HG03060 (cell line): ENCODE measurements at regions not wholly inside any gene's neighbourhood (a gene's known extent, or its start where the extent isn't known, plus 50 kb on each side); places are given as distances from the start of the nearest gene placed in this dataset.
"Not testable (repeated sequence)": the region's sequence is repeated elsewhere in the genome, so short reads cannot be mapped to it uniquely, and the experiment has no call there.

Experiments
- ATAC-seq: cut with Tn5 transposase; IDR thresholded peaks from one replicate; pipeline ENCODE4 v1.9.1; 2021; ENCODE audit warnings: low read depth, moderate number of reproducible peaks; ENCODE audit not compliant: unreplicated experiment

DNA sequence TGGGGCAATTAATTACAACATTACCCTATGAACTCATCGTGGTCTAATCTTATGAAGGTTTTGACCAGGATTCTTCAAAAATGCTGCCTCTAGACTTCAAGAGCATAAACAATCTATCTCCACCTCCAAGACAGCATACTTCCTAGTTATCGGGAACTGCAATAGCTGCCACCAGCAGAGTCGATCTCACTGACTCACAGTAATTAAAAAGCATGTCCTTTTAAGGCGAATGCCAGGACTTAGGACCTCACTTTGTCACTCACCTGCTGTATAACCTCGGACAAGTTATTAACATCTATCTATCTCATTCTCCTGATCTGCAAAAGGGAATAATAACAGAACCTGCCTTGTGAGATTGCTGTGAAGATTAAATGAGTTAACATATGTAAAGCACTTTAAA lies 666.0 kb upstream of the COBL start:
- no peak for ATAC-seq

DNA sequence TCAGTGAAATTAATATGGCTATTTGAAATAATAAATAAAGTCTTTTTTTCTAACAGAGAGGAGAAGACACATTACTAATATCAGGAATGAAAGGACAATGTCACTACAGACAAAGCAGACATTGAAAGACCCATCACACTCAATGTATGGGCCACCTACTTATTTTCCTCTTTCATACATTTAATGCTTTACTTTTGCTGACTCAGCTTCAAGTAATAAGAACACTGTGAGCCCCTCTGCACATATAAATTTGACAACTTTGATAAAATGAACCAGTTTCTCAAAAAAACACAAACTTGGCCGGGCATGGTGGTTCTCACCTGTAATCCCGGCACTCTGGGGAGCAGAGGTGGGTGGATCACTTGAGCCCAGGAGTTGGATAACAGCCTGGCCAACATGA lies 664.2 kb upstream of the COBL start:
- no peak for ATAC-seq

DNA sequence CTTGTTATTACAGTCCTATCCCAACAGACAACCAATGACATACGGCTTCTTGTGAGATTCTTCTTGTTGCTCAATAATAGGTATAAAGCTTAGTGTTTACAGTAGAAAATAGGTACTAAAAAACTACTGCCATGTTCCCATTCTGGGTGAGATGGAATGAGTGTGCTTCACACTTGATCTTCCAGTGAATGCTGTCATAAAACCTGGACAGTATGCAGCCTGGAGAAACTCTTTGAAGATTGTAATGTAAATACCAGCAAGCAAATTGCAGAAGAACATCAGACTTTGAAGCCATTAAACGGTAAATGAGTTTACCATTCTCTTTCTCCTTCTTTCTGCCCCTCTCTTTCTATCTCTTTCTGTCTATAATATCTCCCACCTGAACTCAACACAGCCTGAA lies 663.7 kb upstream of the COBL start:
- no peak for ATAC-seq

DNA sequence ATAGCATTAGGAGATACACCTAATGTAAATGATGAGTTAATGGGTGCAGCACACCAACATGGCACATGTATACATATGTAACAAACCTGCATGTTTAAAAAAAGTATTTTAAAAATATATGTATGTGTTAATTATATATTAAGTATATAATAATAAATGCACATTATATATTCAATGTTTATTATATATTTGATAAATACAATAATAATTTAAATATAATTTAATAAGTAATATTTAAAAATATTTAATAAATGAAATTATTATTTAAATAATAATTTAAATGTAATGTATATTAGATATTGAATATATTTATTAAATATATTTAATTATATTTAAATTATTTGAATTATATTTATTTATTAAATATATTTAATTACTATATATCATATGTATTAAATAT lies 661.3 kb upstream of the COBL start:
- no peak for ATAC-seq

DNA sequence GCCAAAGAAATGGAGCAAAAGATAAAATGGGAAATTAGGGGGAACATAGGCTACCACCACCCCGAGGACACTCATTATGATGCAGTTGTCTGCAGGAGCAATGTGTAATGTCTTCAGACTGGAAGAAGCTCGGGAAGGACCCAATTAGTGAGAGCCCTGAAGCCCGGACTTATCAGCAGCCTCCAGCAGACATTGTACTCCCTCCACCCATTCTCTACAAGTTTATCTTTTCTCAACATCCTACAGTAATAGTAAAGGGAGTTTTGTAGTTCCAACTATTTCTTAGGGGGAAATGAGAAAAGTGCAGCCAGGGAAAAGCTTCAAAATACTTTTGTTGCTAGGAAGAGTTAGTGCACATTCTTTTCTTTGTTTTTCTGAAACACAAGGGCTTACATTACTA lies 657.3 kb upstream of the COBL start:
- no peak for ATAC-seq

DNA sequence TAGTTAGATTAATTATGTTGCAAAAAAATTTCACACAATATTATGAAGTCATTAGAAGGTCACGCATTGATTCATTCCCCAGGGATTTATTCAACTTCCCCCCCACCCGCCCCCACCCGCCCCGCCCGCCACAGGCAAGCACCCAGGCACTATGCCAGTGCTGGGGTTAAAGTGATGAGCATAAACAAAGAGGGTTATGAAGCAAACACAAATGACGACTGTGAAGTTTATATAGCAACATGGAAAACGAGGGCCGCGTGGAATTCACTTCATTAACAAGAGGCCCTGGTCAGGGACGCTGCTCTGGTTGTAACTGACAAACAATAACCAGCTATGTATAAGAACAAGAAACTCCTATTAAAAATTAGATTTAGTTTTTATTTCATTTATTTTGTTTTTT lies 656.5 kb upstream of the COBL start:
- no peak for ATAC-seq

DNA sequence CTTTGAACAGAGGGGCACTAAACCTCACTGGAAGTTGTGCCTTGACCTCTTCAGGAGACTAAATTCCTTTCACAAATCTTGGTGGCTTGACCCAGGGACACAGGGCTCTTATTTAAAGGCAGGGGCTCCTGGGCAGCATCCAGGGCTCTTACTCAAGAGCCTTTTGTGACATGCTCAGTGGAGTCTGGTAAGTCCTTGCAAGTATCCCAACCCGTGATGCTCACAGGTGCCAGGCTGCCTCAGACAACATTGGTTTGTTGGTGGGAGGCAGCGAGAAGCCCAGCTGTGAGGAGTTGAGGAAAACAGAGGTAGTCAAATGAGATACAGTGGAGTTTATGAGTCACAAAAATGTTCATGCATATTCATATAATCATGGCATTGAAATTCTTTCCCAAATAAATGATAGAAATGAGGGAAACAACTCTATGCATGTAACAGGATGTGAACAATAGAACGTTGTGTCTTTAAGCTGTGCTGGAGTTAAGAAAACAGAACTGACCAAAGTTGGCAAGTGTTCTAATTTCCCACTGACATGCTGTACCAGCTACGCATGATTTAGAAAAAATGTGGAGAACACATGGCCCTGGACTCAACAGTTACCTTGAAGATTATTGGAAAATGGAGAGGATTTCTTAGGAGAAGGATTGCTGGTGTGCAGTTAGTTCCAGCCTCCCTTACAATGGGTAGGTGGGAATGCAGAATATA lies 654.5 kb upstream of the COBL start:
- no peak for ATAC-seq

DNA sequence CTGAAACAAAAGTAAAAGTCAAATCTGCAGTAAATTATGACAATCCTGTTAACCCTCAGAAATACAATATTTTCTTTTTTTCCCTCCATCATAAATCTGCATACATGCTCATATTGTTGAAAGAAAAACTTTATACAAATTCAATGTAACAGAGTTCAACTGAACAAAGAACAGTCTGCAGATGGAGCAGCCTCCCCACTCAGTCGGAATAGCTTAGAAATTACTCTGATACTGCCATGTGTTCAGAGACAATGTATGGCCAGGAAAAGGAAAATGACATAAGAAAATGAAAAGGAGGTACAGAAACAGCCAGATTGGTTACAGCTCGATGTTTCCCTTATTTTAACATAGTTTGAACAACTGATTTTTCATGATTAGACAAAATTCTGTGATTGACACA lies 651.9 kb upstream of the COBL start:
- no peak for ATAC-seq

DNA sequence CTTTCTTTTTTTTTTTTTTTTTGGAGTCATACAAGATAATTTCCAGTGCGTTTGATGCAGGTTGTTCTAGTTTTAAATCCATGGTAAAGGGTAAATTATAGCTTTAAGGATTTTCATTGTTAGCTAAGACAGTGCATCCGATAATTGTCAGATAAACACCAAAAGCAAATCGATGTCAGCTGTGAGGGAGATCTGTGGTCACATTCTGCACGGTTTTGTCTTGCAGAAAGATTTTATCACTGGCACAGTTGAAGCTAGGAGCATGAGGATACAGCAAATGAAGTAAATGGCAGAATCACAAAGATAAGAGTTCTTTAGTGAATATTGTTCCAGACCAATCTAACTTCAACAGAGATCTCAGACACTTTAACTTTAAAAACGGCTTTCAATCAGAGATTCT lies 648.8 kb upstream of the COBL start:
- no peak for ATAC-seq

DNA sequence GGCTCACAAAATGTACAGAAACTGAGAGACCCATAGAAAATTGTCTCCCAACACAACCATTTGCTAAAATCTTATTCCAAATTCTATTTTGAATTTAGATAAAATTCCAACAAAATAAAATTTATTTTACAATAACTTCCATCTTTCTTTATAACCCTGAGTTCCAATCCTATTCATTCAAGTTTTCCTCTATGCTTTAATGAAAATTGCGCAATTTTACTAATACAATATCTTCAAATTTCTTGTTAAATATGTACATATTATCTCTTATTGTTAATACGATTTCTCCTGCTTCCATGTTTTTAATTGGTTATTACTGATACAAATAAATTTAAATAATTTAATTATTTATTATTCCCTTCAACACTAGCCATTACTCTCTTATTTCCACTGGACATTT lies 645.2 kb upstream of the COBL start:
- no peak for ATAC-seq

DNA sequence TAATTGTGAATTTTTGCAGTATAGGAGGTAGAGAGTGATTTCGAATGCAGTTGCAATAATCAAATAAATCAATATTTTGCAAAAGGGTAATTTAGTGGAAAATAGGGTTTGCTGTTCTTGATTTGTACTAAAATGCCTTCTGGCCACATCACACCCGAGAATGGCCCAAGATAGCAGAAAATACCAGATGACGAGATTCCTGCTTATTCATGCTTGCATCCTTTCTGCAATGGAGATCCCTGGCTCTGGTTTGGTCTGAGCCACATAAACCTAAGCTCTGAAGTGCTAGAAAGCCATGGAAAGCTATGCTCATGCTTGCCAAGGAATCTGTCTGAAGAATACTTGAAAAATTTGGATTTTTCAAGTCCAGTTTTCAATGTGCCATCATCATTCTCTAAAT lies 634.2 kb upstream of the COBL start:
- ATAC-seq: no peak

DNA sequence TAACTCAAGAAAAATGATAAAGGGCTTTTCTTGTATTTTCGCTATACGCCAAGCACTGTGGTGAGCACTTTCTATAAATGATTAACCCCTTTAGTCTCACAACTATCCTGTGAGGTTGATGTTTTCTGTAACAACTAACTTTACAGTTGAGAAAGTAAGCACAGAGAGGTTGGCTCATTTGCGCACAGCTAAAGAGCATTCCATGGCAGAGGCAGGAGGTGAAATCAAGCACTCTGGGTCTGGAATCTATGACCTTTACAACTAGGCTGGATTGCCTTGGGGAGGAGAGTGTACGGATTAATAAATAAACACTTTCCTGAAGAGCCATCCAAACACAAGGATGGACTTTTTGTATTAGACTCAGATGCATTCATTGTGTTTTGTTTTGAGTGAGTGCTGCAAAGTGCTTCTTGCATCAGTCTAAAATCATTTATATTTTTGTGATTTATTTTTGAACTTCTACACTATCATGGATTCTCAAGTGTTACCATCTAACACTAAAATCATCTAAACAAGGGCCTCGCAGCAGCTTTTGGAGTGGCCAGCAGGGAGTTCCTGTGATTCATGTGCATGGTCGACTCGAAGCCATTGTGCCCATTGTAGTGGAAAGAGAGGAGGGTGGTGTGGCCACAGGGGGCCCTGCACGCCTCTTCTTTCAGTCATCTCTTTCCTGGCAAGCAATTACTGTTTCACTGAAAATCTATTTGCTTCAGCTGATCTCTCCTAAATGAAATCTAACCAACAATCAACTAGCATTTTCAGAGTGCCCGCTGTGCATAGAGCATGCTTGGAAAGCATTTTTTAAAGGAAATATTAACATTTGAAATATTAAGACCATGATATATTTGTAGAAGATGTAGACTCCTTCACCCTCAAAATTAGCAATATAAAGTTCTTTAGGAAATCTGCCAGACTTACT lies 633.4 kb upstream of the COBL start:
- no peak for ATAC-seq

DNA sequence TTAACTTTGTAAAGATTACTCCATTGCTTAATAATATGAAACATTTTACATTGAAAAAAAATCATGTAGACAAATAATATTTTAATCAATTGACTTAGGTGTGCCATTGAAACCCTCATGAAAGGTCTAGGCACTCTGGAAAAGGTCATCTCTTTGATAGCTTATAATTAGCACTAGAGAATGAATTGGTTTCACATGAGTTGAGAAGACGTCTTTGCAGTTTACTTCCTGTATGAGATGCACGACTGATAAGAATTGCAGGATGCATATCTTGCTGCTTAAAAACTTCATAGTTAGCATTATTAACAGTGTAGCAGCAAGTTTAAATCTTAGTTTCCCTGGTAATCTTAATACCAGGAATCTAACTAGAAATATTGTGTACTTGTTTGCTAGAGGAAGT lies 614.2 kb upstream of the COBL start:
- no peak for ATAC-seq

DNA sequence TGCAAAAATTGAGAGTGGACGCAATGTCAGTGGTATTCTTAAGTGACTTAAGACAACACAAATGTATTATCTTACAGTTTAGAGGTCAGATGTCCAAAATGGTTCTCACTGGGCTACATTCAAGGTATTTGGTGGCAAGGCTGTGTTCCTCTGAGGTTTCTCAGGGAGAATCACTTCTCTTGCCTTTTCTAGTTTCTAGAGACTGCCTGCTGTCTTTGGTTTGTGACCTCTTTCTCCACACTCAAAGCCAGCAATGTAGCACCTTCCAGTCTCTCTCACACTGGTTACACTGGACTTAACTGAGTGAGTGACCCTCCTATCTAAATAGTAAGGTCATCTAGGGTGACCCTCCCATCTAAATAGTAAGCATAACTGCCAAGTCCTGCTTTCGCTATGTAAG lies 613.2 kb upstream of the COBL start:
- no peak for ATAC-seq

DNA sequence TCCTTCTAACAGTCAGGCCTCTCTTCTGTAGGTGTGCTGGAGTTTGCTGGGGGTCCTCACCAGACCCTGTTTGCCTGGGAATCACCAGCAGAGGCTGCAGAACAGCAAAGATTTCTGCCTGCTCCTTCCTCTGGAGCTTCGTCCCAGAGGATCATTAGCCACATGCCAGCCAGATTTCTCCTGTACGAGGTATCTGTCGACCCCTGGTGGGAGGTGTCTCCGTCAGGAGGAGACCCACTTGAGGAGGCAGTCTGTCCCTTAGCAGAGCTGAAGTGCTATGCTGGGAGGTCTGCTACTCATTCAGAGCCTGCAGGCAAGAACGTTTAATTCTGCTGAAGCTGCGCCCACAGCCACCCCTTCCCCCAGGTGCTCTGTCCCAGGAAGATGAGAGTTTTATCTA lies 611.1 kb upstream of the COBL start:
- ATAC-seq: no peak

DNA sequence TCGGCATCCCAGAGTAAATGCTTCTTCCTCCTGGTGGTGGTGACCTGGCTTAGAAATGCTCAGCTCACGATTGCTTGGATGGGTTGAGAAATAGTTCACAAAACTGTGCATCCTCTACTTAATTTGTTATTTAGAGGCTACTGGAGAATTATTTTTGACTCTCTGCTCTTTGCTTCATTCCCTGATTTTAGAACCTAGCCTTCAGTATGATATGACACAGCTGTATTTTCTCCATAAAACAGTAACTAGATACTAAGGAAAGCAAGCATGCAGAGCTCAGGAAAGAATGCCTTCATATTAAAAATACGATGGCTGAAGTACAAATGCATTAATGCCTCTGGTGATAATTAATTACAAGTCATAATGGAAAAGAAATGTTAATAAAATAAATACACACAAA lies 602.0 kb upstream of the COBL start:
- ATAC-seq: no peak

DNA sequence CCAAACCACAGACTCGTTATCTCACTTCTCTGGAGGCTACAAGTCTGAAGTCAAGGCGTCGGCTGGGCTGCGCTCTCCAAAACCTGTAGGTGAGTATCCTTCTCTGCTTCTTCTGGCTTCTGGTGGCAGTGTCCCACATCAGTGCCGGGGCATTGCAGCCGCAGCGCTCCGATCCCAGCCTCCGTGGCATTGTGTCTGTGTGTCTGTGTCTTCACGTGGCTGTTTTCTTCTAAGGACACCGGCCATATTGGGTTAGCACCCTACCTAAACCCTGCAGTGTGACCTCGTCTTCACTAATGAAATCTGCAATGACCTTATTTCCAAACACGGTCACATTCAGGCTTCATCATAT lies 584.9 kb upstream of the COBL start:
- no peak for ATAC-seq

DNA sequence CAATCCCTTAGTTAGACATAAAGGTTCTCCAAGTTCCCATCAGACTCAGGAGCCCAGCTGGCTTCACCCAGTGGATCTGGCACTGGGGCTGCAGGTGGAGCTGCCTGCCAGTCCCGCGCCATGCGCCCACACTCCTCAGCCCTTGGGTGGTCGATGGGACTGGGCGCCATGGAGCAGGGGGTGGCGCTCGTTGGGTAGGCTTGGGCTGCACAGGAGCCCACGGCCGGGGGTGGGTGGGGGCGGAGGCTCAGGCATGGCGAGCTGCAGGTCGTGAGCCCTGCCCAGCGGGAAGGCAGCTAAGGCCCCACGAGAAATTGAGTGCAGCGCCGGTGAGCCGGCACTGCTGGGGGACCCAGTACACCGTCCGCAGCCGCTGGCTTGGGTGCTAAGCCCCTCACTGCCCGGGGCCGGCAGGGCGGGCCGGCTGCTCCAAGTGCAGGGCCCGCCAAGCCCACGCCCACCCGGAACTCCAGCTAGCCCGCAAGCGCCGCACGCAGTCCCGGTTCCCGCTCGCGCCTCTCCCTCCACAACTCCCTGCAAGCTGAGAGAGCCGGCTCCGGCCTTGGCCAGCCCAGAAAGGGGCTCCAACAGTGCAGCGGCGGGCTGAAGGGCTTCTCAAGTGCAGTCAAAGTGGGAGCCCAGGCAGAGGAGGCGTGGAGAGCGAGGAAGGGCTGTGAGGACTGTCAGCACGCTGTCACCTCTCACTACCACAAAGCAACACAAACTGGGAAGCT lies 584.3 kb upstream of the COBL start:
- not testable (repeated sequence) for ATAC-seq

DNA sequence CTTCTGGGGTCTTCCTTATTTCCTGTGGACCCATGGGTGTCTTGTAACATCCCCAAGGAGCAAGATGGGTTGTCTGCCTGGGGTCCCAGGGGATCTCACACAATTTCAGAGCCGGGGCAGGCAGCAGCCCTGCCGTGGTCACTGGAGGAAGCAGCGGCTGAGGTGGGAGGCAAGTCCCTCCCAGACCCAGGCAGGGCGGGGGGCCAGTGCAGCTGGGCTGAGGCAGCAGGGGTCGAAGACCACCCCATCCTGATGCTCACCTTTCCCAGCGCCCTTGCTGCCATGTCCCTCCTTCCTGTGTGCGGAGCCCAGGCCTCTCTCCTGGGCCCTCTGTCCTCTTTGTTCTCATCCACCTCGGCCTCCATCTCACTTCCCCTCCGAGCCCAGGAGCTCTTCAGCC lies 583.0 kb upstream of the COBL start:
- ATAC-seq: no peak

DNA sequence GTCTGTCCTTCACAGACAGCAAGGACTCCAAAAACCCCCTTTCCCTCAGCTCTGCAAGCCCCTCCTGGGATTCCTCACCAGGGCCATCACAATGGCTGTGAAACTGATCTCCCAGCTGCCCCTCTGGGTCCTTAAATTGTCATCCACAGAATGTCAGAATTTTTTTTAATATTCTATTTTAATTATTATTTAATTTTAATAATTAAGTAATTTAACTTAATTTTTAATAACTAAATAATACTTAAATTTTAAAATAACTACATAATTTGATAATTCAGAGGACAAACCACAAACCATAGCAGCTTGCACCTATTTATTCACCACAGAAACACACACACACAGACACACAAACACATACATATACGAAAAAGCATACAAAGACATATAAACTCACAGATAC lies 565.8 kb upstream of the COBL start:
- ATAC-seq: no peak

DNA sequence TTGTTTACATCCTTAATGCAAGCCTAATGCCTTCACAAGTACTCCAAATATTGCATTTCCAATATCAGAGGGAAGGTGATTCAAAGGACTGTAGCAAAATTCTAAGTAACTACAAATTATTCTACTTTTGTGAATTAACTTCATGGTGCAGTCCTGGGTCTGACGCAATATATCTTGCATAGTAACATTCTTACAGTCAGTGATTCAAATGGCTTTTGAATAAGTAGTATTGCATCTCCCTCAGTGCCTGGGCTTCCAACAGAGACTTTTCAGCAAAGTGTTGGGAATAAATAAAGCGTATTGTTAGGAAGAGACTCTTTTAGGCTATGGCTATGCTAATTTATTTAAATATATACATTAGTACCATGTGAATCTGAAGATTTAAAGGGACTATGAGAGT lies 564.7 kb upstream of the COBL start:
- ATAC-seq: no peak

DNA sequence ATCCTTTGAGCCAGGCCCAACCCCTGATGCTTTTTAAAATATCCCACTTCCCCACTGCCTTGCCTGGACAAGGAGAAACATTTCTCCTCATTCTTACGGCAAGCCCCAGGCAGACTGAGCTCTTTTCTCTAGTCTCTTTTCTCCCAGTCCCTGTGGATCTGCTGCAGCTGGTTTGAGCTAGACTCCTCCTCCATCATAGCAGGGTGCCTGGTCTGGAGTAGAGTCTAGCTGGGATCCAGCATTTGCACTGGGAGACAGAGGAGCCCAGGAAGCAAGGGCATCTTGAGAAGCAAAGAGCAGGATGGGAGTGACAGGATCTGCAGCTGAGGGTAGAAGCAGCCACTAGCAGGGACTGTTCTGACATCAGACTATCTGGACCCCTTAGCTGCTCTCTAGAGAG lies 562.3 kb upstream of the COBL start:
- no peak for ATAC-seq
